Loucy (cell line): ENCODE measurements at regions not wholly inside any gene's neighbourhood (a gene's known extent, or its start where the extent isn't known, plus 50 kb on each side); places are given as distances from the start of the nearest gene placed in this dataset.

Experiments
- CTCF ChIP-seq: fragments of 200-600 bp; sonication (generic); conservative IDR thresholded peaks from 2 replicates; pipeline ENCODE4 v1.5.1; 2014; ENCODE audit warnings: mild to moderate bottlenecking, antibody characterized with exemption, low read length
- EZH2phosphoT487 ChIP-seq: fragments of 200-600 bp; IDR thresholded peaks from 2 replicates; pipeline ENCODE4 v1.6.1; 2018; ENCODE audit warnings: antibody characterized with exemption, mild to moderate bottlenecking, moderate library complexity, borderline replicate concordance

GRCh38 chr10:2953495-2953894 is 113.9 kb upstream of the PFKP start:
- no peak for TF ChIP-seq CTCF
- TF ChIP-seq EZH2phosphoT487: no peak
